Gastroesophageal sphincter (tissue), 3 donors: ENCODE measurements at regions not wholly inside any gene's neighbourhood (a gene's known extent, or its start where the extent isn't known, plus 50 kb on each side); places are given as distances from the start of the nearest gene placed in this dataset.

Source experiments
- CTCF ChIP-seq, 4 experiments: fragments of 200-600 bp in 2 of 4; fragments of 450-650 bp in 2 of 4; sonication (generic) in 1 of 4; IDR thresholded peaks; one replicate each; pipeline ENCODE4 v1.5.1; 2017 to 2019; ENCODE audit warnings: antibody characterized with exemption in 4 of 4, mild to moderate bottlenecking in 2 of 4, moderate library complexity in 2 of 4
- POLR2AphosphoS5 ChIP-seq: sonication (generic); formaldehyde crosslinking; IDR thresholded peaks from one replicate; pipeline ENCODE4 v1.6.1; 2017; ENCODE audit warnings: antibody characterized with exemption

GRCh38 chr7:96927131-96927530 is 78.2 kb upstream of the DLX6 start:
- TF ChIP-seq CTCF (IDR thresholded peaks at IDR 0.05) (no peak), POLR2AphosphoS5 (no peak)
